NCI-H510A treated with DMSO at 0.1 percent for 48 hours (cell line): ENCODE measurements at regions not wholly inside any gene's neighbourhood (a gene's known extent, or its start where the extent isn't known, plus 50 kb on each side); places are given as distances from the start of the nearest gene placed in this dataset.

ENCODE experiments used
- DNase-seq: peaks from one replicate; lab custom pipeline; 2025; lab: John Stamatoyannopoulos, UW

GRCh38 chr13:50682002-50682401 lies 161.5 kb downstream of the DLEU7 start:
- no peak for DNase-seq

DNA sequence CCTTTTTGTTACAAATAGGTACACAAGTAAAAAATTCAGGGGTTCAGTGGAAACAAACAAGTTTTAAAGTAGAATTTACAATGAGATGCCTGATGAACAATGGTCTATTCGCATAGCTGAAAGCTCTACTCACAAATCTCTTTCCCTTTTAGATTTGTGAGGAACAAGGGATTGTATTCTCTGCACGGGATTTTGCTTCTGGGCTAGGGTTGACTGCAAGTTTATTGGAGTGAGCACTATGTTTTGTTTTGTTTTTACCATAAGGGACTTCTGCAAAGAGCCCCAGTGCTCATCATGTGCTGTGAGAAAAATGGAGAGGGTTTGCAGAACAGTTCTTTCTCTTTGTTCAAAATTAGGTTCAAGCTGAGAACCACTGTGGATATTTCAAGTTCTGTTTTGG lies 160.5 kb downstream of the DLEU7 start:
- no peak for DNase-seq

DNA sequence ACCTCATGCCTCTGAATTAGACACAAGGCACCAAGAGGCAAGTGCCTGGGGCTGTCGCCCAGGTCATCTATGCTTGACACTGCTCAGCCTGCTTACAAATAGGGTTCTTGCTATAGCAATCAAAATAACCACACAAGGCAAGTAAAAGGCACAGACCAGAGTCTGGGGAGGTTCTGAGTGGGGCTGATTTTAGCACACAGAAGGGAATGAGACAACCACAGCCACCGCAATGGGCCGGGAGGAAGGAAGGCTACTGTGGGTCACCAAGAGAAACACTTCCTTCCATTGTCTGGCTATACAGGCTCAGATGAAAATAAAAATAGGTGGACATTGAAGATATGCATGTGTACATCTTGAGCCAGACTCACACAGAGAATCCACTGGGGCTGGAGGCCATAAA lies 159.1 kb downstream of the DLEU7 start:
- no peak for DNase-seq

- DNase-seq, result no peak
Observed at GRCh38 chr13:50685491-50685890, 158.0 kb downstream of the DLEU7 start.

- no peak for DNase-seq
Observed at GRCh38 chr13:50685956-50686355, 157.5 kb downstream of the DLEU7 start.

DNA sequence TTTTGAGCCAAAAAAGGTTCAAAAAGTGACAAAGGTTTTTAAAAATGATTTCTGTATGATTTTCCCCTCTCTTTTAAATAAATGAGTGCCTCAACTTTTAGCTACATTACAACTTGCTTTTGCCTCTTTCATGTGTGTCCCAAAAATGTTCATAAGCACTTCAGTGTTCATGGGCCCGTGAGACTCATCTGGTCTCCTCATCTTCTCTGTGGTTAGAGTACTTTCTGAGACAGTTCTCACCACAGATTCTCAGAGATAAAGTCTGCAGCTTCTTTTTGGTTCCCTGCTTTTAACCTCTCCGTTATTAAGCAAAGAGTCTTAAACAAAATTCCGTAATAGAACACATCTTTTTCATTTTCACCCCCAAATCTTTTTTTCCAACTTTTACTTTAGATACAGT lies 156.9 kb downstream of the DLEU7 start:
- DNase-seq, result no peak

- DNase-seq, result no peak
Observed at GRCh38 chr13:50687545-50687944, 155.9 kb downstream of the DLEU7 start.

GRCh38 chr13:50690006-50690405 lies 153.5 kb downstream of the DLEU7 start:
- no peak for DNase-seq

- DNase-seq, result peak; percentile 53
Observed at GRCh38 chr13:50691176-50691680, 152.3 kb downstream of the DLEU7 start.

DNA sequence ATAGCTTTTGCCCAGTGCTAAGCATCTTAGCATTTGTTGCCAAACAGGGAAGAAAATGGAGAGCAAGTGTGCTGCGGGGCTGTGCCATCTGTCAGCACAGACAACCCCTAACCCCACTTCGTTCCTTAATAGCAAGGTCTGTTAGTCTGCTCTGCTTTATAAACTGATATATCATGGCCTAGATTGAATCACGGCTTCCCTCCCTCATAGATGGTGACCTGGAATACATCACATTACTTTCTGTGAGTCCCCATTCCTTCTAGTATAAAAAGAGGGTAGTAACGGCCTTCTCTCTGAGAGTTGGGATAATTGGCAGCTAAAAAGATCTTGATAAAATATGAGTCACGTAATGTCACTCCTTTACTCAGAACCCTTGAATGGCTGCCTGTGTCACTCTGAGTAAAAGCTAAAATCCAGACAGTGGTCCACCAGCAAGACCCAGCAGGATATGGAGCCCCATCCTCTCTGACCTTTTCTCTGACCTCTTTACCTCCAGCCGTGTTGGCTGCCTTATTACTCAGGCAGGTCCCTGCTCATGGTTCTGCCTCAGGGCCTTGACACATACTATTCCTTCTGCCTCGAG lies 151.7 kb downstream of the DLEU7 start:
- no peak for DNase-seq

DNA sequence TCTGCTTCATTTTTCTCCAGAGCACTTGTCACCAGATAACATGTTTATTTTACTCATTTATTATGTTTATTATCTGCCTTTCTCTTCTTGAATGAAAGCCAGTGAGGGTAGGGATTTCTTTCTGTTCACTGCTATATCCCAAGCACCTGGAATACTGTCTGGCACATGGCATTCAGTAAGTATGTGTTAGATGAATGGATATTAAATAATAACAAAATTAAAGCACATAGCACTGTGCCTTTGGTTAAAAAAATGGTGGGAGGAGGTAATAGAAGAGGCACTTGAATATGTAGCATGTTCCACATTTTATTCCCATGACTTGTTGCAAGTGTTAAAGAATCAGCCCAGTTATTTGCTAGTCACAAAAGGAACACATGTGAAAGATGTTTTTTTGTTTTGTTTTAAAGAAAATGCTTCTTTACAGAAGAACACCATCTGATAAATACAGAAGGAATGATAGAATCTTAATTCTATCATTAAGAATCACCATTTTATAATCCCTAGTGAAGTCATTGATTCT lies 151.0 kb downstream of the DLEU7 start:
- DNase-seq, result no peak

DNA sequence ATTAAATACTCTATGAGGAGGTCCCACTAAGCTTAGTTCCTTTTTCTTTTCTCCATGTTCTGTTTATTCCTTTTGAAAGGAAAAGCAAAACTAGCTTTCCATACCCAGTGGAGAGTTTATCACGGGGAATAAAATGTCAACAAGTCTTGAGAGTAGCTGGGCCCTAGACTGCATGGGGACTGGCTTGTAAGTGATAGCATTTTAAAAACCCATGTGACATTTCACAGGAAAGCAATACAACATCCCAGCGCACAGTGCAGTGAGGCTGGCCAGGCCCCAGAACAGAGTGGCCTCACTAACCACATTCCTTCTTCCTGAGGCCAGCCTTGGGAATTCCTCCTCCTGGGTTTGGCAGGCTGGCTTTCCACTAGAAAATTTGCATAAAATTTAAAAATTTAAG lies 149.8 kb downstream of the DLEU7 start:
- no peak for DNase-seq

- DNase-seq, result no peak
Observed at GRCh38 chr13:50697746-50698539, 145.5 kb downstream of the DLEU7 start.

DNA sequence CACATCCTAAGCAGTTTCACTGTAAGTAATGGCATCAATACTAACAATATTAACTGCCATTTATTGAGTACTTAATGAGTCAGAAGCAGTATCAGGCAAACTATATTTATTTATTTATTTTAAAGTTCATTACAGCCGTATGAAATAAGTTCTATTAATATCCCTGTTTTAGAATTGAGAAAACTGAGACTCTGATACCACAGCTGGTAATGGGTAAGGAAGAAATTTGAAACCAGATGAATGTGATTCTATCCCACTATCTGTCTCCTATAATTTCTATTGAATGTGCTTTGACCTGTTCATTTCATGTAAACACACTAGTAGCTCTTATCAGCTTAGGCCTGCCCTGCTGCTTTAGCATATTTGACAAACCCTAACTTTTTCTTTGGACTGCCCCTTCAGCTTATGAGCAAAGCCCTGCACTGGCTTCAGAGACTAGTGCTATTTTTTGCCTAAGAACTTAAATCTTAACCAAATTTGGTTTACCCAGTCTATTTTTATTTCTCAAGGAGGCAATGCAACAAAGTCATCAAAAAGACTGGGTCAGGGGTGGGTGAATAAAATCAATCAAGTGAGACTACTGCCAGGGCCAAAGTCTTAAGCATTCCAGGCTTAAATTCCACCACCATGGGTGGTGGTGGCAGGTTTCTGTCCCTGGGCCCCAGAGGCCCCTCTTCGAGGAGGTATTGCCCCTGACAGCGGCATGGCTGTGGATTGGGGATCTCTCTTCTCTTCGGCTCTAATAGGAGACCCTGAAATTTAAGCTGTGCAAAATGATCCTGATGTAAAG lies 143.4 kb downstream of the DLEU7 start:
- DNase-seq, result peak; percentile 30

- no peak for DNase-seq
Observed at GRCh38 chr13:50700664-50701305, 142.7 kb downstream of the DLEU7 start.

- DNase-seq, result no peak
Observed at GRCh38 chr13:50701469-50701868, 142.0 kb downstream of the DLEU7 start.

- DNase-seq, result peak; percentile 14
Observed at GRCh38 chr13:50706505-50706904, 137.0 kb downstream of the DLEU7 start.

- no peak for DNase-seq
Observed at GRCh38 chr13:50707628-50708027, 135.9 kb downstream of the DLEU7 start.

GRCh38 chr13:50708461-50708860 lies 135.0 kb downstream of the DLEU7 start:
- no peak for DNase-seq

DNA sequence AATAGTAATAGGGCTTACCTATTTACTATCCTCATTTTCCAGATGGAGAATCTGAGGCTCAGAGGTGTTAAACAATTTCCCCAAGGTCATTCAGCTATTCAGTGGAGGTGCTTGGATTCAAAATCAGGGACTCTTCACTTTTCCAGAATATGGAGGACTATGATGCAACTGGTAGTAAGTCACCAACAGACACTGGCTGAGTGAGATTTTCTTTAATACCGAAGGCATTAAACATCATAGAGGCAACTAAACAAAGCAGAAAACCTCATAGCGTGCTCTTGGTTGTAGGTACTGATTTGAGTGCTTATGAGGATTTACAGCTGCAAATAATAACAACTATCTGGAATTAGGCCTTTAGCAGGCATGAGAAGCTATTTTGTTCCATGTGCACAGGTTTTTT lies 134.4 kb downstream of the DLEU7 start:
- no peak for DNase-seq

GRCh38 chr13:50711131-50711815 lies 132.2 kb downstream of the DLEU7 start:
- no peak for DNase-seq
